ENCODE measurements at regions not wholly inside any gene's neighbourhood (a gene's known extent, or its start where the extent isn't known, plus 50 kb on each side); places are given as distances from the start of the nearest gene placed in this dataset.

DNA sequence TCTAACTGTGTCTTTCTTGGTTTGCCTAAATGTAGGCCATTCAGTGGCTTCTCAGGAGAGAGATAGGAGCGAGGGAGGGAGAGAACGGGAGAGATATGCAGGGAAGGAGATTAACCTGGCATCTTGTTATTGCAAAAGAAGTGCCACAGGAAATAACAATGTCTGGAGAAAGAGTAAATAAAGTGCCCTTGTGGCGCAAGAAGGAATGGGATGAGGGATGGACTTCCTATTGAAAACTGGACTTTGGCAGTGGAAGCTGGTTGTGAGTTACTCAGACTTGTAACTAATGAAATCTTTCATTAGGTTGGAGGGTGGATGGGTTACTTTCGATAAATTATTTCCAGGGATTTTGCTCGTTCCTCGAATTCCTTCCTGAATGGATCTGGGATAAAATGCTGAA, 136.1 kb downstream of the LACC1 start:
- TF ChIP-seq PKNOX1 (IDR thresholded peaks at IDR 0.05) (no peak), FOXM1 (IDR thresholded peaks at IDR 0.05; ENCODE audit: borderline replicate concordance) (no peak), BHLHE40 (IDR thresholded peaks at IDR 0.05; ENCODE audit: borderline replicate concordance) (no peak), ZNF384 (IDR thresholded peaks at IDR 0.05) (no peak), ARNT (IDR thresholded peaks at IDR 0.05) (no peak), SP1 (IDR thresholded peaks at IDR 0.05) (no peak), HDGF (IDR thresholded peaks at IDR 0.05; ENCODE audit: borderline replicate concordance) (no peak), ELF4 (IDR thresholded peaks at IDR 0.05) (no peak), NFRKB (IDR thresholded peaks at IDR 0.05) (no peak)
